HCT116 (cell line): ENCODE measurements at regions not wholly inside any gene's neighbourhood (a gene's known extent, or its start where the extent isn't known, plus 50 kb on each side); places are given as distances from the start of the nearest gene placed in this dataset.

ENCODE experiments used
- ATAC-seq: fragments of 200-7000 bp; cut with Tn5 transposase; 2 replicates; pipeline ENCODE4 v1.9.1; 2020; ENCODE audit warnings: mild to moderate bottlenecking, moderate library complexity
- BruUV-seq: library from RNA; stranded (reverse); fragments of 400-500 nt; replicated peaks from 2 replicates; lab custom pipeline; 2021; lab: Mats Ljungman, UMichigan
- CTCF ChIA-PET: fragments of 300-600 bp; sonication (Branson Sonifier 250); formaldehyde crosslinking; loops from one replicate; lab custom pipeline; 2021; ENCODE audit warnings: antibody characterized with exemption; lab: Charles Lee
- POLR2A ChIA-PET: fragments of 300-600, 350-600 bp; sonication (Branson Sonifier 250); formaldehyde crosslinking; loops from one replicate; lab custom pipeline; 2021; ENCODE audit warnings: antibody characterized with exemption; lab: Charles Lee
- RAD21 ChIA-PET, 2 experiments: fragments of 300-600 bp; sonication (Branson Sonifier 250); formaldehyde crosslinking; loops; one replicate each; lab custom pipeline; 2023; ENCODE audit warnings: low total read pairs in 2 of 2; ENCODE audit not compliant: uncharacterized antibody in 2 of 2, unreplicated experiment in 2 of 2, low non-redundant PET in 1 of 2; lab: Charles Lee
- DNase-seq: peaks from one replicate; pipeline ENCODE4 v3.0.0-alpha.2; 2010; ENCODE audit warnings: low read depth, low spot score
- H2AFZ ChIP-seq: fragments of 200-600 bp; shearing (Covaris generic), sonication (generic); 2 replicates; pipeline ENCODE4 v1.6.1; 2017; ENCODE audit warnings: low read depth, mixed run types, mixed read lengths, antibody characterized with exemption, low read length; ENCODE audit not compliant: poor library complexity, severe bottlenecking
- H3K27ac ChIP-seq: 2 replicates; pipeline ENCODE4 v1.5.1; 2012; ENCODE audit warnings: low read depth, low read length
- H3K27me3 ChIP-seq: fragments of 200-600 bp; sonication (generic); 2 replicates; pipeline ENCODE4 v1.6.1; 2016; ENCODE audit warnings: mixed run types, low read length, mixed read lengths; ENCODE audit not compliant: insufficient read depth
- H3K36me3 ChIP-seq, 2 experiments: fragments of 200-500 bp in 1 of 2; fragments of 200-600 bp in 1 of 2; sonication (Bioruptor generic) in 1 of 2; sonication (generic) in 1 of 2; 2 replicates each; pipeline versions ENCODE4 v1.5.1 to v1.6.1; 2014 to 2016; ENCODE audit warnings: low read length in 2 of 2, inconsistent platforms in 1 of 2, mixed read lengths in 1 of 2, mixed run types in 1 of 2; ENCODE audit not compliant: insufficient read depth in 2 of 2, control insufficient read depth in 1 of 2
- H3K4me1 ChIP-seq, 2 experiments: fragments of 200-600 bp in 1 of 2; sonication (generic) in 1 of 2; 2 replicates each; pipeline versions ENCODE4 v1.5.1 to v1.6.1; 2012 to 2017; ENCODE audit warnings: low read length in 2 of 2, inconsistent platforms in 1 of 2, mild to moderate bottlenecking in 1 of 2, mixed read lengths in 1 of 2, mixed run types in 1 of 2, moderate library complexity in 1 of 2; ENCODE audit not compliant: insufficient read depth in 2 of 2, control insufficient read depth in 1 of 2
- H3K4me2 ChIP-seq: fragments of 200-600 bp; sonication (generic); 2 replicates; pipeline ENCODE4 v1.6.1; 2017; ENCODE audit warnings: mixed run types, low read length, mixed read lengths
- H3K4me3 ChIP-seq, 2 experiments: fragments of 200-600 bp in 1 of 2; sonication (generic) in 1 of 2; replicated peaks in 1 of 2; 2 replicates each; pipeline ENCODE4 v1.5.1; 2011 to 2016; ENCODE audit warnings: low read length in 2 of 2, control low read depth in 1 of 2, low read depth in 1 of 2, mild to moderate bottlenecking in 1 of 2, mixed read lengths in 1 of 2, mixed run types in 1 of 2
- H3K79me2 ChIP-seq: fragments of 200-600 bp; sonication (generic); 2 replicates; pipeline ENCODE4 v1.6.1; 2017; ENCODE audit warnings: mild to moderate bottlenecking, mixed run types, low read length, moderate library complexity, mixed read lengths; ENCODE audit not compliant: insufficient read depth
- H3K9ac ChIP-seq: fragments of 200-600 bp; sonication (generic); 2 replicates; pipeline ENCODE4 v1.6.1; 2016; ENCODE audit warnings: low read length, mixed read lengths
- H3K9me2 ChIP-seq: fragments of 200-600 bp; sonication (generic), shearing (Covaris generic); 2 replicates; pipeline ENCODE4 v1.6.1; 2017; ENCODE audit warnings: mixed run types, mild to moderate bottlenecking, moderate library complexity; ENCODE audit not compliant: insufficient read depth
- H3K9me3 ChIP-seq, 2 experiments: fragments of 200-500 bp in 1 of 2; fragments of 200-600 bp in 1 of 2; sonication (Bioruptor generic) in 1 of 2; sonication (generic) in 1 of 2; 2 replicates each; pipeline ENCODE4 v1.6.1; 2014 to 2017; ENCODE audit warnings: low read length in 2 of 2, mixed read lengths in 2 of 2, inconsistent platforms in 1 of 2, low read depth in 1 of 2, mild to moderate bottlenecking in 1 of 2, mixed run types in 1 of 2, moderate library complexity in 1 of 2; ENCODE audit not compliant: control insufficient read depth in 1 of 2, insufficient read depth in 1 of 2
- H4K20me1 ChIP-seq: fragments of 200-600 bp; sonication (generic), shearing (Covaris generic); 2 replicates; pipeline ENCODE4 v1.6.1; 2017; ENCODE audit warnings: mixed run types, mild to moderate bottlenecking, moderate library complexity; ENCODE audit not compliant: insufficient read depth
- ATF3 ChIP-seq: IDR thresholded peaks from 2 replicates; pipeline ENCODE4 v1.6.1; 2012
- CEBPB ChIP-seq: IDR thresholded peaks from 2 replicates; pipeline ENCODE4 v1.6.1; 2012; ENCODE audit warnings: low read depth
- CTCF ChIP-seq, 3 experiments: fragments of 200-600 bp in 1 of 3; sonication (generic) in 1 of 3; IDR thresholded peaks in 2 of 3; conservative IDR thresholded peaks in 1 of 3; 2 replicates each; pipeline ENCODE4 v1.5.1; 2012 to 2017; ENCODE audit warnings: low read depth in 2 of 3, low read length in 2 of 3, antibody characterized with exemption in 1 of 3, borderline replicate concordance in 1 of 3, control low read depth in 1 of 3, mild to moderate bottlenecking in 1 of 3, mixed read lengths in 1 of 3, mixed run types in 1 of 3, moderate library complexity in 1 of 3; ENCODE audit not compliant: insufficient read depth in 1 of 3
- EGR1 ChIP-seq: IDR thresholded peaks from 2 replicates; pipeline ENCODE4 v1.6.1; 2012; ENCODE audit warnings: low read depth
- FOSL1 ChIP-seq: IDR thresholded peaks from 2 replicates; pipeline ENCODE4 v1.6.1; 2012; ENCODE audit warnings: low read depth
- POLR2A ChIP-seq: IDR thresholded peaks from 2 replicates; pipeline ENCODE4 v1.7.0; 2011; ENCODE audit warnings: borderline replicate concordance; ENCODE audit not compliant: insufficient read depth, insufficient read length; ENCODE audit errors: extremely low read depth
- POLR2AphosphoS5 ChIP-seq: IDR thresholded peaks from 2 replicates; pipeline ENCODE4 v1.6.1; 2011; ENCODE audit warnings: mild to moderate bottlenecking, low read depth, low read length, moderate library complexity
- SIN3A ChIP-seq: IDR thresholded peaks from 2 replicates; pipeline ENCODE4 v1.6.1; 2012; ENCODE audit warnings: low read depth
- SP1 ChIP-seq: IDR thresholded peaks from 2 replicates; pipeline ENCODE4 v1.6.1; 2012; ENCODE audit warnings: low read depth
- SRF ChIP-seq: IDR thresholded peaks from 2 replicates; pipeline ENCODE4 v1.6.1; 2012; ENCODE audit warnings: low read depth
- TCF7L2 ChIP-seq: IDR thresholded peaks from 2 replicates; pipeline ENCODE4 v1.7.0; 2011; ENCODE audit warnings: borderline replicate concordance, inconsistent platforms; ENCODE audit not compliant: insufficient read depth, insufficient read length; ENCODE audit errors: extremely low read depth
- YY1 ChIP-seq: IDR thresholded peaks from 2 replicates; pipeline ENCODE4 v1.6.1; 2011; ENCODE audit warnings: low read length, low read depth, moderate library complexity, mild to moderate bottlenecking; ENCODE audit not compliant: insufficient replicate concordance; ENCODE audit errors: extremely low read depth
- intact Hi-C: fragments of 100-400 bp; cut with micrococcal nuclease; formaldehyde crosslinking; loops from 2 replicates; pipeline ENCODE4 v1.10.0; 2022

- TF ChIP-seq POLR2AphosphoS5 (no peak), POLR2A (no peak), ATF3 (no peak), SP1 (no peak), YY1 (no peak), CTCF (IDR thresholded peaks at IDR 0.05 in 2 of 3, conservative IDR thresholded peaks at IDR 0.05 in 1 of 3; ENCODE audit: borderline replicate concordance in 1 of 3, insufficient read depth in 1 of 3, low read depth in 2 of 3, low read length in 2 of 3) (no peak)
These were observed 332.7 kb downstream of the CYRIA start (continued) for GRCh38 chr2:16332681-16333557.

- ATAC-seq: no peak
- DNase-seq: no peak
- intact Hi-C loops: no loop called here
- H3K4me3 ChIP-seq: no peak overlapping the region
- BruUV-seq: no TSS peak
- H3K27ac ChIP-seq: no peak overlapping the region
- 0 out of 2 replicates have a peak, but pooled peaks cover 4% of the 10 kb centered on the region for H3K27me3 ChIP-seq
- no peak overlapping the region for H2AFZ ChIP-seq
- no peaks in the 10 kb centered on the region; the same call in 1 of the 2 replicates for H4K20me1 ChIP-seq
- H3K4me2 ChIP-seq: no peak overlapping the region
- ChIA-PET RAD21 (no interaction called here), CTCF (no interaction called here), POLR2A (no interaction called here)
- no peak overlapping the region for H3K9ac ChIP-seq
- TF ChIP-seq FOSL1: no peak
- no peak for TF ChIP-seq CEBPB
- TF ChIP-seq TCF7L2: no peak
- TF ChIP-seq SP1: no peak
- no peak for TF ChIP-seq SIN3A
- TF ChIP-seq SRF: no peak
- TF ChIP-seq POLR2AphosphoS5: no peak
- no peak for TF ChIP-seq EGR1
- H3K79me2 ChIP-seq: no peaks in the 10 kb centered on the region
- no peaks in the 10 kb centered on the region for H3K9me2 ChIP-seq
- H3K4me1 ChIP-seq: no peaks in the 10 kb centered on the region
- no peaks in the 10 kb centered on the region for H3K9me3 ChIP-seq
- H3K36me3 ChIP-seq: no peaks in the 10 kb centered on the region
These were observed 333.9 kb downstream of the CYRIA start for GRCh38 chr2:16331772-16332171.
